Liver (tissue), 8 donors: ENCODE measurements at regions not wholly inside any gene's neighbourhood (a gene's known extent, or its start where the extent isn't known, plus 50 kb on each side); places are given as distances from the start of the nearest gene placed in this dataset.

Source experiments
- DNase-seq: peaks from one replicate; pipeline ENCODE4 v3.0.0-alpha.2; 2017; ENCODE audit warnings: low spot score
- H3K27ac ChIP-seq, 2 donors: one replicate each; pipeline ENCODE4 v1.7.0; 2013; ENCODE audit warnings: inconsistent platforms in 2 of 2, low read length in 2 of 2, control low read depth in 1 of 2, low read depth in 1 of 2, mild to moderate bottlenecking in 1 of 2
- H3K27me3 ChIP-seq, 4 donors: one replicate each; pipeline versions ENCODE4 v1.6.1 to v1.7.0; 2013; ENCODE audit warnings: low read length in 3 of 4, inconsistent platforms in 1 of 4, mild to moderate bottlenecking in 1 of 4, moderate library complexity in 1 of 4; ENCODE audit not compliant: control insufficient read depth in 4 of 4, insufficient read depth in 4 of 4
- H3K36me3 ChIP-seq, 4 donors: one replicate each; pipeline versions ENCODE4 v1.6.1 to v1.7.0; 2013; ENCODE audit warnings: low read length in 3 of 4, mild to moderate bottlenecking in 3 of 4, low read depth in 1 of 4, moderate library complexity in 1 of 4; ENCODE audit not compliant: control insufficient read depth in 4 of 4, insufficient read depth in 3 of 4
- H3K4me1 ChIP-seq, 4 donors: one replicate each; pipeline versions ENCODE4 v1.6.1 to v1.7.0; 2013; ENCODE audit warnings: low read length in 3 of 4, mild to moderate bottlenecking in 3 of 4, moderate library complexity in 1 of 4; ENCODE audit not compliant: control insufficient read depth in 4 of 4, insufficient read depth in 4 of 4
- H3K4me3 ChIP-seq, 3 donors: one replicate each; pipeline versions ENCODE4 v1.6.1 to v1.7.0; 2013; ENCODE audit warnings: low read length in 3 of 3, control low read depth in 1 of 3, low read depth in 1 of 3, mild to moderate bottlenecking in 1 of 3
- H3K9ac ChIP-seq, 2 donors: one replicate each; pipeline ENCODE4 v1.7.0; 2013; ENCODE audit warnings: low read length in 2 of 2, mild to moderate bottlenecking in 2 of 2, moderate library complexity in 2 of 2, control low read depth in 1 of 2, low read depth in 1 of 2
- H3K9me3 ChIP-seq, 4 donors: one replicate each; pipeline versions ENCODE4 v1.6.1 to v1.7.0; 2013; ENCODE audit warnings: low read length in 3 of 4; ENCODE audit not compliant: control insufficient read depth in 4 of 4
- ATF3 ChIP-seq: IDR thresholded peaks from 2 replicates; pipeline ENCODE4 v1.6.1; 2016; ENCODE audit warnings: antibody characterized with exemption
- CTCF ChIP-seq: fragments of 150-350 bp; IDR thresholded peaks from 2 replicates; pipeline ENCODE4 v1.5.1; 2017; ENCODE audit warnings: improper control_type of control experiment, low read depth, low read length; ENCODE audit not compliant: missing input control
- EGR1 ChIP-seq, 2 donors: IDR thresholded peaks; 2 replicates each; pipeline ENCODE4 v1.6.1; 2016 to 2018; ENCODE audit warnings: antibody characterized with exemption in 2 of 2, low read depth in 2 of 2
- FOXA2 ChIP-seq: IDR thresholded peaks from 2 replicates; pipeline ENCODE4 v1.6.1; 2016; ENCODE audit warnings: antibody characterized with exemption
- GABPA ChIP-seq, 2 donors: IDR thresholded peaks in 1 of 2; conservative IDR thresholded peaks in 1 of 2; 2 replicates each; pipeline ENCODE4 v1.6.1; 2016; ENCODE audit warnings: antibody characterized with exemption in 2 of 2, mild to moderate bottlenecking in 1 of 2, moderate library complexity in 1 of 2
- HNF4A ChIP-seq, 2 donors: conservative IDR thresholded peaks; 2 replicates each; pipeline ENCODE4 v1.6.1; 2016; ENCODE audit warnings: antibody characterized with exemption in 2 of 2, mild to moderate bottlenecking in 2 of 2
- HNF4G ChIP-seq: IDR thresholded peaks from 2 replicates; pipeline ENCODE4 v1.6.1; 2016; ENCODE audit warnings: antibody characterized with exemption
- JUND ChIP-seq, 2 donors: IDR thresholded peaks; 2 replicates each; pipeline ENCODE4 v1.6.1; 2016; ENCODE audit warnings: antibody characterized with exemption in 2 of 2
- MAX ChIP-seq: IDR thresholded peaks from 2 replicates; pipeline ENCODE4 v1.6.1; 2016; ENCODE audit warnings: antibody characterized with exemption
- NR2F2 ChIP-seq: IDR thresholded peaks from 2 replicates; pipeline ENCODE4 v1.6.1; 2016; ENCODE audit warnings: antibody characterized with exemption
- RAD21 ChIP-seq, 2 donors: IDR thresholded peaks; 2 replicates each; pipeline ENCODE4 v1.6.1; 2016; ENCODE audit warnings: antibody characterized with exemption in 2 of 2, mild to moderate bottlenecking in 2 of 2
- RXRA ChIP-seq, 2 donors: IDR thresholded peaks; 2 replicates each; pipeline ENCODE4 v1.6.1; 2017 to 2018; ENCODE audit warnings: antibody characterized with exemption in 2 of 2, mild to moderate bottlenecking in 1 of 2
- SP1 ChIP-seq: IDR thresholded peaks from 2 replicates; pipeline ENCODE4 v1.6.1; 2018; ENCODE audit warnings: antibody characterized with exemption, mild to moderate bottlenecking
- TAF1 ChIP-seq: conservative IDR thresholded peaks from 2 replicates; pipeline ENCODE4 v1.6.1; 2016; ENCODE audit warnings: antibody characterized with exemption, mild to moderate bottlenecking
- YY1 ChIP-seq: IDR thresholded peaks from 2 replicates; pipeline ENCODE4 v1.6.1; 2016; ENCODE audit warnings: antibody characterized with exemption, mild to moderate bottlenecking
- WGBS: extraction: QIAGEN DNeasy Blood & Tissue Kit; methylation state at CpG from one replicate; pipeline ENCODE4 v1.1.7; 2013; 5-methylcytosine and 5-hydroxymethylcytosine counted together
- TF ChIP-seq, protein P1 (sequence below): IDR thresholded peaks from 2 replicates; pipeline ENCODE4 v1.6.1; 2016; ENCODE audit warnings: antibody characterized with exemption, mild to moderate bottlenecking
- donor health status: healthy.
- donor health status: healthy.
- donor health status: healthy.
- donor health status: healthy.
- donor health status: healthy.

DNA sequence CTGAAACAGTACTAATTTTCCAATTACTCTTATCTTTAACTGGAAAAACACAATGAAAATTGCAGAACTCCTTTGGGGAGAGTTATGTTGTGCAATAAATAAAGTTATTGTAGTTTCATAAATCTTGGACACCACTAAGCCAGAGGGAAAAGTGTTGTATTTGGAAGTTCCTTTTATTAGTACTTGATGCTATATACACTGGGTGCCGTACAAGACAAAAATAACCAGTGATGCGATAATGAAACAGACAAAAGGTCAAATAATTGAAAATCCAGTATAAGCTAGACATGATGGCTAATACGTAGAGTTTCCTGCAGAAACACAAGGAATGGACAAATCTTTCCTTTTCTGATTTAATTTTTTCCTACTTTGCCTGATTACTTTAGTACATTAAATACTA, 541.1 kb downstream of the ETS1 start:
- Histone ChIP-seq H3K9me3 (no peaks in the 10 kb centered on the region), H3K27me3 (no peaks in the 10 kb centered on the region), H3K27ac (no peak overlapping the region), H3K36me3 (no peaks in the 10 kb centered on the region), H3K4me3 (no peak overlapping the region), H3K9ac (no peak overlapping the region), H3K4me1 (peaks cover 3 to 12% (median 5%) of the 10 kb centered on the region in 4 donors)
- no peak for DNase-seq
- TF ChIP-seq MAX: no peak
- no peak for TF ChIP-seq ATF3
- no peak for TF ChIP-seq YY1
- TF ChIP-seq, protein P1, sequence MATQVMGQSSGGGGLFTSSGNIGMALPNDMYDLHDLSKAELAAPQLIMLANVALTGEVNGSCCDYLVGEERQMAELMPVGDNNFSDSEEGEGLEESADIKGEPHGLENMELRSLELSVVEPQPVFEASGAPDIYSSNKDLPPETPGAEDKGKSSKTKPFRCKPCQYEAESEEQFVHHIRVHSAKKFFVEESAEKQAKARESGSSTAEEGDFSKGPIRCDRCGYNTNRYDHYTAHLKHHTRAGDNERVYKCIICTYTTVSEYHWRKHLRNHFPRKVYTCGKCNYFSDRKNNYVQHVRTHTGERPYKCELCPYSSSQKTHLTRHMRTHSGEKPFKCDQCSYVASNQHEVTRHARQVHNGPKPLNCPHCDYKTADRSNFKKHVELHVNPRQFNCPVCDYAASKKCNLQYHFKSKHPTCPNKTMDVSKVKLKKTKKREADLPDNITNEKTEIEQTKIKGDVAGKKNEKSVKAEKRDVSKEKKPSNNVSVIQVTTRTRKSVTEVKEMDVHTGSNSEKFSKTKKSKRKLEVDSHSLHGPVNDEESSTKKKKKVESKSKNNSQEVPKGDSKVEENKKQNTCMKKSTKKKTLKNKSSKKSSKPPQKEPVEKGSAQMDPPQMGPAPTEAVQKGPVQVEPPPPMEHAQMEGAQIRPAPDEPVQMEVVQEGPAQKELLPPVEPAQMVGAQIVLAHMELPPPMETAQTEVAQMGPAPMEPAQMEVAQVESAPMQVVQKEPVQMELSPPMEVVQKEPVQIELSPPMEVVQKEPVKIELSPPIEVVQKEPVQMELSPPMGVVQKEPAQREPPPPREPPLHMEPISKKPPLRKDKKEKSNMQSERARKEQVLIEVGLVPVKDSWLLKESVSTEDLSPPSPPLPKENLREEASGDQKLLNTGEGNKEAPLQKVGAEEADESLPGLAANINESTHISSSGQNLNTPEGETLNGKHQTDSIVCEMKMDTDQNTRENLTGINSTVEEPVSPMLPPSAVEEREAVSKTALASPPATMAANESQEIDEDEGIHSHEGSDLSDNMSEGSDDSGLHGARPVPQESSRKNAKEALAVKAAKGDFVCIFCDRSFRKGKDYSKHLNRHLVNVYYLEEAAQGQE: no peak
- no peak for TF ChIP-seq RXRA (IDR thresholded peaks at IDR 0.05)
- no peak for TF ChIP-seq NR2F2
- WGBS: 82% methylated on average over 3 of the region's 3 CpGs

- WGBS: 39% methylated on average over 4 of the region's 4 CpGs
- no peaks in the 10 kb centered on the region for H3K36me3 ChIP-seq
- TF ChIP-seq YY1 (no peak), SP1 (no peak), HNF4G (no peak), EGR1 (IDR thresholded peaks at IDR 0.05; ENCODE audit: low read depth in 2 of 2) (no peak), ATF3 (no peak)
Observed at GRCh38 chr11:128045094-128045725, 542.1 kb downstream of the ETS1 start.

DNA sequence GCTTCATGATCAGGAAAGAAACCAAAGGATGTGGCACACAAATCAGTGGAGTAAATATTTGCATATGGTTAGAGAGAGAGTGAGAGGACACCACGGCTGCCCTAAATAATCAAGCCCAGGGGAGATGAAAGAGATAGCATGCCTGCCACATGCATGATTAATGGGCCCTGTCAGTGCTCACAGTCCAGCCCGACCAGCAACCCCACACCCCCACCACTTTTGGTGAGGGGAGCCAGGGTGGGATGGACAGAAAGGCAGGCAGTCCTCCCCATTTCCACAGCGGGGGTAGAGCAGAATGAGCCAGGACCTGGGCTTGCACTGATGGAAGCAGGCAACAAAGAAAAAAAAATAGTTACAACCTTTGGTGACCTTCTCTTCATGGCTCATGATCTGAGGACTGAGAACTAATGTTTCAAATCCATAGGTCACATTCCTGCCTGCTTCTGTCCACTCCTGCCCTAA, 545.0 kb downstream of the ETS1 start:
- DNase-seq: no peak
- Histone ChIP-seq H3K9ac (no peak overlapping the region), H3K4me3 (no peak overlapping the region), H3K27ac (no peak overlapping the region), H3K27me3 (no peaks in the 10 kb centered on the region), H3K9me3 (no peaks in the 10 kb centered on the region), H3K36me3 (no peaks in the 10 kb centered on the region), H3K4me1 (peaks cover 3 to 16% (median 5%) of the 10 kb centered on the region in 4 donors)
- WGBS: 28% methylated on average over 3 of the region's 3 CpGs
- TF ChIP-seq HNF4A (conservative IDR thresholded peaks at IDR 0.05) (peak in 1 of 2 donors; percentile 38), YY1 (peak; percentile 37), JUND (IDR thresholded peaks at IDR 0.05) (no peak), TAF1 (no peak), FOXA2 (peak; percentile 68), NR2F2 (no peak), RXRA (IDR thresholded peaks at IDR 0.05) (peak in 1 of 2 donors; percentile 57), CTCF (no peak), MAX (no peak), GABPA (IDR thresholded peaks at IDR 0.05 in 1 of 2, conservative IDR thresholded peaks at IDR 0.05 in 1 of 2) (no peak), RAD21 (IDR thresholded peaks at IDR 0.05) (no peak), EGR1 (IDR thresholded peaks at IDR 0.05; ENCODE audit: low read depth in 2 of 2) (no peak), ATF3 (no peak), HNF4G (no peak)
- TF ChIP-seq, protein P1: no peak

More at GRCh38 chr11:128045094-128045725, 542.1 kb downstream of the ETS1 start:
- Histone ChIP-seq H3K9ac (no peak overlapping the region), H3K9me3 (no peaks in the 10 kb centered on the region), H3K4me1 (peaks cover 3 to 16% (median 5%) of the 10 kb centered on the region in 4 donors), H3K27ac (no peak overlapping the region), H3K27me3 (no peaks in the 10 kb centered on the region), H3K4me3 (no peak overlapping the region)
- no peak for DNase-seq
